ENCODE measurements at regions not wholly inside any gene's neighbourhood (a gene's known extent, or its start where the extent isn't known, plus 50 kb on each side); places are given as distances from the start of the nearest gene placed in this dataset.

- WGBS, 2 experiments, result 93 to 94% methylated on average over 1 of the region's 1 CpG
- no peaks in the 10 kb centered on the region for H3K4me1 ChIP-seq (ENCODE audit: control insufficient read depth, insufficient read depth, low read length)
- no peak overlapping the region for H3K4me3 ChIP-seq (ENCODE audit: insufficient read depth, low read depth, low read length)
- H3K36me3 ChIP-seq (ENCODE audit: control insufficient read depth, insufficient read depth, low read length), result no peaks in the 10 kb centered on the region
- H3K27ac ChIP-seq (ENCODE audit: insufficient read depth, low read depth, low read length, poor library complexity, severe bottlenecking), result no peak overlapping the region
- no peaks in the 10 kb centered on the region for H3K9me3 ChIP-seq (ENCODE audit: control insufficient read depth, low read length)
- H3K27me3 ChIP-seq (ENCODE audit: control insufficient read depth, insufficient read depth, low read length, poor library complexity, severe bottlenecking), result no peaks in the 10 kb centered on the region
These were observed 792.1 kb upstream of the ARGLU1 start for GRCh38 chr13:107360010-107360409.

- Histone ChIP-seq H3K27me3 (ENCODE audit: control insufficient read depth, insufficient read depth, low read length, poor library complexity, severe bottlenecking) (no peaks in the 10 kb centered on the region), H3K9me3 (ENCODE audit: control insufficient read depth, low read length) (no peaks in the 10 kb centered on the region), H3K27ac (ENCODE audit: insufficient read depth, low read depth, low read length, poor library complexity, severe bottlenecking) (no peak overlapping the region), H3K4me3 (ENCODE audit: insufficient read depth, low read depth, low read length) (no peak overlapping the region), H3K36me3 (ENCODE audit: control insufficient read depth, insufficient read depth, low read length) (no peaks in the 10 kb centered on the region), H3K4me1 (ENCODE audit: control insufficient read depth, insufficient read depth, low read length) (no peaks in the 10 kb centered on the region)
- 83 to 92% methylated on average over 1 of the region's 1 CpG for WGBS, 2 experiments
These were observed 790.9 kb upstream of the ARGLU1 start for GRCh38 chr13:107358866-107359265.

DNA sequence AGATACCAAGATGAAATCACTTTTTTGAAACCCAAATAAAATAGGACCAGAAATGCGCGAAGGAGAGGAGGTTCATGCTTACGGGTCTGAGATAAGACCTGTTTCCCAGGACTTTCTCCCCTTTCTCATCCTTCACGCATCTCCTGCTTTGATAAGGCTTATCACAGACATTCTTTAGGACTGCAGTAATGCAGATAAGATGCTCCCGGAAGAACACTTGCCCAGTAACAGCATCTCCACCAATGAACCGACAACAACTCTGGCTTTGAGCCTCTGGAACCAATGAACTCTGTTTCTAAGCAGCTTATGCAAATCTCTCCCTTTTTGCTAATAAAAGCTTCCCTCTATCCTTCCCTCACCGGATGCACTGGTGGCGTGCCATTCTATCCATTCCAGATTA is 783.4 kb upstream of the ARGLU1 start:
- H3K9me3 ChIP-seq (ENCODE audit: control insufficient read depth, low read length), result no peaks in the 10 kb centered on the region
- no peaks in the 10 kb centered on the region for H3K36me3 ChIP-seq (ENCODE audit: control insufficient read depth, insufficient read depth, low read length)
- 88 to 90% methylated on average over 8 of the region's 8 CpGs for WGBS, 2 experiments
- H3K4me1 ChIP-seq (ENCODE audit: control insufficient read depth, insufficient read depth, low read length), result no peaks in the 10 kb centered on the region
- H3K27ac ChIP-seq (ENCODE audit: insufficient read depth, low read depth, low read length, poor library complexity, severe bottlenecking), result no peak overlapping the region
- H3K4me3 ChIP-seq (ENCODE audit: insufficient read depth, low read depth, low read length), result no peak overlapping the region
- no peaks in the 10 kb centered on the region for H3K27me3 ChIP-seq (ENCODE audit: control insufficient read depth, insufficient read depth, low read length, poor library complexity, severe bottlenecking)

- H3K27ac ChIP-seq (ENCODE audit: insufficient read depth, low read depth, low read length, poor library complexity, severe bottlenecking), result no peak overlapping the region
These were observed 781.0 kb upstream of the ARGLU1 start for GRCh38 chr13:107348925-107349324.

DNA sequence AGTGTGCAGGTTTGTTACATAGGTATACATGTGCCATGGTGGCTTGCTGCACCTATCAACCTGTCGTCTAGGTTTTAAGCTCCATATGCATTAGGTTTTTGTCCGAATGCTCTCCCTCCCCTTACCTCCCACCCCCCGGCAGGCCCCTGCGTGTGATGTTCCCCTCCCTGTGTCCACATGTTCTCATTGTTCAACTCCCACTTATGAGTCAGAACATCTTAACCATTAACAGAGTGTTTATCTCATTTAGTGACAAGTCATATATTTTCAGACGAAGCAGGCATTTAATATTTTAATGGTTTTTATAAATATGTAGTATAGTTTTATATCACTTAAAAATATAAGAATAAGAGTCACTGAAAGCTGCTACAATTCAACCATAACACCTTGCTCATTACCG is 780.5 kb upstream of the ARGLU1 start:
- no peaks in the 10 kb centered on the region for H3K9me3 ChIP-seq (ENCODE audit: control insufficient read depth, low read length)
- no peak overlapping the region for H3K27ac ChIP-seq (ENCODE audit: insufficient read depth, low read depth, low read length, poor library complexity, severe bottlenecking)
- H3K36me3 ChIP-seq (ENCODE audit: control insufficient read depth, insufficient read depth, low read length), result no peaks in the 10 kb centered on the region
- 90 to 93% methylated on average over 4 to 5 of the region's 6 CpGs for WGBS, 2 experiments
- H3K27me3 ChIP-seq (ENCODE audit: control insufficient read depth, insufficient read depth, low read length, poor library complexity, severe bottlenecking), result no peaks in the 10 kb centered on the region
- no peak overlapping the region for H3K4me3 ChIP-seq (ENCODE audit: insufficient read depth, low read depth, low read length)
- no peaks in the 10 kb centered on the region for H3K4me1 ChIP-seq (ENCODE audit: control insufficient read depth, insufficient read depth, low read length)

More at GRCh38 chr13:107348925-107349324, 781.0 kb upstream of the ARGLU1 start:
- no peaks in the 10 kb centered on the region for H3K36me3 ChIP-seq (ENCODE audit: control insufficient read depth, insufficient read depth, low read length)
- H3K4me3 ChIP-seq (ENCODE audit: insufficient read depth, low read depth, low read length), result no peak overlapping the region
- H3K27me3 ChIP-seq (ENCODE audit: control insufficient read depth, insufficient read depth, low read length, poor library complexity, severe bottlenecking), result no peaks in the 10 kb centered on the region
- 96 to 100% methylated on average over 2 of the region's 2 CpGs for WGBS, 2 experiments
- H3K9me3 ChIP-seq (ENCODE audit: control insufficient read depth, low read length), result no peaks in the 10 kb centered on the region
- H3K4me1 ChIP-seq (ENCODE audit: control insufficient read depth, insufficient read depth, low read length), result no peaks in the 10 kb centered on the region

DNA sequence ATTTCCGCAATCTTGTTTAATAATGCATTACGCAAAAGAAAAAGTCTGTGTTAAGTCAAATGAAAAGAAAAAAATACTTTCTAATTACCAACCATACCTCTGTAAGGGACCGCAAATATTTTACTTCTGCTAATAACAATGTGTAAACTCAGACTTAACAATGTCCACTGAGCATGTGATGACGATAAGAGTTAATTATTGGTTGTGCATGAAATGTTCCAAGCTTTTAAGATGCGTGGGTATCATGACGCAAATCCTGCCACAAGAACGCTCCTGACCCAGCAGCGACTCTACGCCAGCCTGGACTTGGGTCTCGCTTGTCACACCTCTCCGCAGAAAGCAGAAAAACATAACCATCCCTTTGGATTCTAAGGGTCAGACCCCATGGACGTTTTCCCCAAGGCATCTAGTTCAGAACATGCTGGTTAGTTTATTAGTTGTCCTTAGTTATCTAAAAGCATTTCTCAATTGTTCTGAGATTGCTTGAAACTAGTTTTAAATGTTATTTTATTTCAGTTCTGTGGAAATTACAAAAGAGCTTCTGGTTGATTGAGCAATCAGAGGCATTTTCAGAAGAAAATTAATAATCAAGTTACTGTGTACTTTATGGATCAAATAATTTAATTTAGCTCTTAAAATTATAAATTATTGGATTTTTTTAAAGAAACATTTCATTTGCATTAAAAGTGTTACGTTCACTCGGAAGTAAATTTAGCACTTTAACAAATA is 779.9 kb upstream of the ARGLU1 start:
- H3K27ac ChIP-seq (ENCODE audit: insufficient read depth, low read depth, low read length, poor library complexity, severe bottlenecking), result no peak overlapping the region
- H3K4me3 ChIP-seq (ENCODE audit: insufficient read depth, low read depth, low read length), result no peak overlapping the region
- H3K27me3 ChIP-seq (ENCODE audit: control insufficient read depth, insufficient read depth, low read length, poor library complexity, severe bottlenecking), result no peaks in the 10 kb centered on the region
- 91 to 97% methylated on average over 11 of the region's 14 CpGs for WGBS, 2 experiments
- H3K9me3 ChIP-seq (ENCODE audit: control insufficient read depth, low read length), result no peaks in the 10 kb centered on the region
- H3K36me3 ChIP-seq (ENCODE audit: control insufficient read depth, insufficient read depth, low read length), result no peaks in the 10 kb centered on the region
- no peaks in the 10 kb centered on the region for H3K4me1 ChIP-seq (ENCODE audit: control insufficient read depth, insufficient read depth, low read length)

- no peaks in the 10 kb centered on the region for H3K4me1 ChIP-seq (ENCODE audit: control insufficient read depth, insufficient read depth, low read length)
- H3K36me3 ChIP-seq (ENCODE audit: control insufficient read depth, insufficient read depth, low read length), result no peaks in the 10 kb centered on the region
- no peak overlapping the region for H3K4me3 ChIP-seq (ENCODE audit: insufficient read depth, low read depth, low read length)
- no peak overlapping the region for H3K27ac ChIP-seq (ENCODE audit: insufficient read depth, low read depth, low read length, poor library complexity, severe bottlenecking)
- no peaks in the 10 kb centered on the region for H3K9me3 ChIP-seq (ENCODE audit: control insufficient read depth, low read length)
- WGBS, 2 experiments, result 91 to 92% methylated on average over 3 of the region's 3 CpGs
- H3K27me3 ChIP-seq (ENCODE audit: control insufficient read depth, insufficient read depth, low read length, poor library complexity, severe bottlenecking), result no peaks in the 10 kb centered on the region
These were observed 774.8 kb upstream of the ARGLU1 start for GRCh38 chr13:107342747-107343146.

GRCh38 chr13:107339209-107339608 is 771.3 kb upstream of the ARGLU1 start:
- Histone ChIP-seq H3K4me1 (ENCODE audit: control insufficient read depth, insufficient read depth, low read length) (no peaks in the 10 kb centered on the region), H3K27me3 (ENCODE audit: control insufficient read depth, insufficient read depth, low read length, poor library complexity, severe bottlenecking) (no peaks in the 10 kb centered on the region), H3K27ac (ENCODE audit: insufficient read depth, low read depth, low read length, poor library complexity, severe bottlenecking) (no peak overlapping the region), H3K4me3 (ENCODE audit: insufficient read depth, low read depth, low read length) (no peak overlapping the region), H3K9me3 (ENCODE audit: control insufficient read depth, low read length) (no peaks in the 10 kb centered on the region), H3K36me3 (ENCODE audit: control insufficient read depth, insufficient read depth, low read length) (no peaks in the 10 kb centered on the region)
- WGBS, 2 experiments, result 68 to 77% methylated on average over 3 to 4 of the region's 4 CpGs

DNA sequence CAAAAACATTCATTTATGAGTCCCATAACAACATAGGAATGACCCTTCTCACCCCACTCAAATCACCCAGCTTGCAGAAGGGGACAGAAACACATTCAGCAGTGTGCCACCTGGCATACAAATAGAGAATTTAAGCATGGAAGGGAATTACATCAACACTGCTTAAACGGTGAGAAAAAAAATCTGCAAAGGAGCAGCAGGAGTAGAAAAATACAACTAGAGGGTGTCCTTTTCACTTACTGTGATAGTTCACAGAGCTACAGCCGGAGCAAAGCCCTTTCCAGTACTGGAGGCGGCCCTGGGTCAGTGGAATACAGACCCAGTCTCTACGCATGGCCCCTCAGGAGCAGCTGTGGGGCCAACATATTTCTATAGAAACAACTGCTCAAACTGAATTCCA is 764.3 kb upstream of the ARGLU1 start:
- no peaks in the 10 kb centered on the region for H3K9me3 ChIP-seq (ENCODE audit: control insufficient read depth, low read length)
- H3K4me3 ChIP-seq (ENCODE audit: insufficient read depth, low read depth, low read length), result no peak overlapping the region
- no peaks in the 10 kb centered on the region for H3K36me3 ChIP-seq (ENCODE audit: control insufficient read depth, insufficient read depth, low read length)
- H3K27ac ChIP-seq (ENCODE audit: insufficient read depth, low read depth, low read length, poor library complexity, severe bottlenecking), result no peak overlapping the region
- H3K27me3 ChIP-seq (ENCODE audit: control insufficient read depth, insufficient read depth, low read length, poor library complexity, severe bottlenecking), result no peaks in the 10 kb centered on the region
- no peaks in the 10 kb centered on the region for H3K4me1 ChIP-seq (ENCODE audit: control insufficient read depth, insufficient read depth, low read length)
- 94% methylated on average over 4 of the region's 4 CpGs for whole genome bisulfite sequencing, 2 experiments

- WGBS, 2 experiments, result 94% methylated on average over 4 of the region's 5 CpGs
- no peak overlapping the region for H3K4me3 ChIP-seq (ENCODE audit: insufficient read depth, low read depth, low read length)
- H3K4me1 ChIP-seq (ENCODE audit: control insufficient read depth, insufficient read depth, low read length), result no peaks in the 10 kb centered on the region
- no peak overlapping the region for H3K27ac ChIP-seq (ENCODE audit: insufficient read depth, low read depth, low read length, poor library complexity, severe bottlenecking)
- no peaks in the 10 kb centered on the region for H3K9me3 ChIP-seq (ENCODE audit: control insufficient read depth, low read length)
- H3K36me3 ChIP-seq (ENCODE audit: control insufficient read depth, insufficient read depth, low read length), result no peaks in the 10 kb centered on the region
- no peaks in the 10 kb centered on the region for H3K27me3 ChIP-seq (ENCODE audit: control insufficient read depth, insufficient read depth, low read length, poor library complexity, severe bottlenecking)
These were observed 763.4 kb upstream of the ARGLU1 start for GRCh38 chr13:107331359-107331758.

DNA sequence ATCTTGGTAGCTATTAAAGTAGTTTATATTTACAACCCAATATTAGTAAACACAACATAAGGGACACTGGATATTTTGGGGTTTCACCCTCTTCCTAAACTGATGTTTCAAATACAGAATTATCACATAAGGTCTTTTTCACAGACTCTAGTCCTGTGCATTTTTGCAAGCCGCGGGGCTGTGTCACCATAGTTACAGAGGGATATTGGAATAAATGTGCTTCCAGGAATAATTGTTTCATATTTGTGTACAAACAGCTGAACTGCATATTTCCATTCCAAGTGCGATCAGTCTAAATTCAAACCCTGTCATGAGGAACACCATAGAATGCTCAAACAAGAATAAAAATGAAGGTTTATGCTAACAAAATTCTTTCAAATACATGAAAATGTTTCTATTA is 762.5 kb upstream of the ARGLU1 start:
- no peak overlapping the region for H3K27ac ChIP-seq (ENCODE audit: insufficient read depth, low read depth, low read length, poor library complexity, severe bottlenecking)
- no peaks in the 10 kb centered on the region for H3K4me1 ChIP-seq (ENCODE audit: control insufficient read depth, insufficient read depth, low read length)
- 94 to 100% methylated on average over 2 to 3 of the region's 3 CpGs for WGBS, 2 experiments
- no peaks in the 10 kb centered on the region for H3K27me3 ChIP-seq (ENCODE audit: control insufficient read depth, insufficient read depth, low read length, poor library complexity, severe bottlenecking)
- H3K4me3 ChIP-seq (ENCODE audit: insufficient read depth, low read depth, low read length), result no peak overlapping the region
- H3K36me3 ChIP-seq (ENCODE audit: control insufficient read depth, insufficient read depth, low read length), result no peaks in the 10 kb centered on the region
- no peaks in the 10 kb centered on the region for H3K9me3 ChIP-seq (ENCODE audit: control insufficient read depth, low read length)
